Neural cell (in vitro differentiated cells): ENCODE measurements at regions not wholly inside any gene's neighbourhood (a gene's known extent, or its start where the extent isn't known, plus 50 kb on each side); places are given as distances from the start of the nearest gene placed in this dataset.

Experiments used
- H2AFZ ChIP-seq: fragments of 200-600, 300-800 bp; sonication (generic), shearing (Covaris generic); 2 replicates; pipeline ENCODE4 v1.6.0; 2014; ENCODE audit warnings: low read depth, mild to moderate bottlenecking, antibody characterized with exemption, low read length, moderate library complexity
- H3F3A ChIP-seq: fragments of 200-600 bp; shearing (Covaris generic); 2 replicates; pipeline ENCODE4 v1.6.1; 2016; ENCODE audit warnings: mild to moderate bottlenecking, moderate library complexity, mixed read lengths, antibody characterized with exemption, low read length; ENCODE audit not compliant: insufficient read depth, poor library complexity, severe bottlenecking
- H3K27ac ChIP-seq: fragments of 200-600, 300-800 bp; sonication (generic), shearing (Covaris generic); 2 replicates; pipeline ENCODE4 v1.5.1; 2014; ENCODE audit warnings: mild to moderate bottlenecking, low read length, moderate library complexity
- H3K27me3 ChIP-seq: fragments of 300-800, 200-600 bp; sonication (generic), shearing (Covaris generic); 2 replicates; pipeline ENCODE4 v1.6.0; 2014; ENCODE audit warnings: mild to moderate bottlenecking, low read depth, low read length, moderate library complexity; ENCODE audit not compliant: insufficient read depth
- H3K36me3 ChIP-seq: fragments of 300-800, 200-600 bp; sonication (generic), shearing (Covaris generic); 2 replicates; pipeline ENCODE4 v1.5.1; 2014; ENCODE audit warnings: mild to moderate bottlenecking, antibody characterized with exemption, low read length, moderate library complexity; ENCODE audit not compliant: insufficient read depth
- H3K4me2 ChIP-seq: fragments of 300-800, 200-600 bp; sonication (generic), shearing (Covaris generic); 2 replicates; pipeline ENCODE4 v1.6.0; 2014; ENCODE audit warnings: mild to moderate bottlenecking, low read length
- H3K4me3 ChIP-seq: fragments of 300-800, 200-600 bp; sonication (generic), shearing (Covaris generic); 2 replicates; pipeline ENCODE4 v1.5.1; 2014; ENCODE audit warnings: mild to moderate bottlenecking, low read length, moderate library complexity
- H3K79me2 ChIP-seq: fragments of 200-600 bp; shearing (Covaris generic); replicated peaks from 2 replicates; pipeline ENCODE4 v1.6.0; 2014; ENCODE audit warnings: mild to moderate bottlenecking, low read length, moderate library complexity; ENCODE audit not compliant: insufficient read depth
- H3K9ac ChIP-seq: fragments of 300-800, 200-600 bp; sonication (generic), shearing (Covaris generic); 2 replicates; pipeline ENCODE4 v1.6.1; 2016; ENCODE audit warnings: mild to moderate bottlenecking, low read length, mixed read lengths
- H3K9me2 ChIP-seq: fragments of 200-600 bp; shearing (Covaris generic); 2 replicates; pipeline ENCODE4 v1.6.1; 2016; ENCODE audit warnings: mild to moderate bottlenecking, low read length, mixed read lengths; ENCODE audit not compliant: insufficient read depth
- H3K9me3 ChIP-seq: fragments of 200-600, 300-800 bp; sonication (generic), shearing (Covaris generic); 2 replicates; pipeline ENCODE4 v1.6.1; 2016; ENCODE audit warnings: mild to moderate bottlenecking, mixed run types, low read length, moderate library complexity, mixed read lengths
- H4K20me1 ChIP-seq: fragments of 200-600 bp; shearing (Covaris generic); 2 replicates; pipeline ENCODE4 v1.6.1; 2016; ENCODE audit warnings: mild to moderate bottlenecking, mixed run types; ENCODE audit not compliant: insufficient read depth
- CTCF ChIP-seq: fragments of 450-650 bp; IDR thresholded peaks from 2 replicates; pipeline ENCODE4 v1.5.1; 2014; ENCODE audit warnings: antibody characterized with exemption, mild to moderate bottlenecking, moderate library complexity; ENCODE audit not compliant: poor library complexity, severe bottlenecking
- EP300 ChIP-seq: fragments of 450-650 bp; conservative IDR thresholded peaks from 2 replicates; pipeline ENCODE4 v1.6.1; 2014; ENCODE audit warnings: antibody characterized with exemption, mild to moderate bottlenecking, moderate library complexity; ENCODE audit not compliant: poor library complexity, severe bottlenecking
- EZH2 ChIP-seq: fragments of 200-600, 300-800 bp; shearing (Covaris generic), sonication (generic); IDR thresholded peaks from 2 replicates; pipeline ENCODE4 v1.6.1; 2014; ENCODE audit warnings: antibody characterized with exemption, low read length, borderline replicate concordance, mild to moderate bottlenecking; ENCODE audit not compliant: insufficient read depth, poor library complexity, severe bottlenecking
- MXI1 ChIP-seq: fragments of 450-650 bp; conservative IDR thresholded peaks from 2 replicates; pipeline ENCODE4 v1.6.1; 2014; ENCODE audit warnings: antibody characterized with exemption, mild to moderate bottlenecking; ENCODE audit not compliant: poor library complexity, severe bottlenecking
- POLR2AphosphoS5 ChIP-seq: IDR thresholded peaks from 2 replicates; pipeline ENCODE4 v1.6.1; 2012
- RAD21 ChIP-seq: fragments of 450-650 bp; conservative IDR thresholded peaks from 2 replicates; pipeline ENCODE4 v1.6.1; 2014; ENCODE audit warnings: antibody characterized with exemption, mild to moderate bottlenecking, moderate library complexity
- REST ChIP-seq: IDR thresholded peaks from 2 replicates; pipeline ENCODE4 v1.6.1; 2012; ENCODE audit warnings: borderline replicate concordance
- SMC3 ChIP-seq: fragments of 450-650 bp; conservative IDR thresholded peaks from 2 replicates; pipeline ENCODE4 v1.6.1; 2014; ENCODE audit warnings: antibody characterized with exemption, mild to moderate bottlenecking, moderate library complexity; ENCODE audit not compliant: poor library complexity
- TAF1 ChIP-seq: IDR thresholded peaks from 2 replicates; pipeline ENCODE4 v1.6.1; 2012; ENCODE audit warnings: low read depth

- Histone ChIP-seq H3F3A (no peaks in the 10 kb centered on the region), H3K9me3 (no peaks in the 10 kb centered on the region), H3K79me2 (no peaks in the 10 kb centered on the region), H3K4me3 (no peak overlapping the region), H2AFZ (no peak overlapping the region), H3K9me2 (no peaks in the 10 kb centered on the region), H3K27ac (no peak overlapping the region), H3K36me3 (no peaks in the 10 kb centered on the region), H3K4me2 (no peak overlapping the region), H3K9ac (no peak overlapping the region), H4K20me1 (no peaks in the 10 kb centered on the region), H3K27me3 (no peaks in the 10 kb centered on the region)
- TF ChIP-seq REST (no peak), EP300 (no peak), POLR2AphosphoS5 (no peak), TAF1 (no peak), MXI1 (no peak), RAD21 (no peak), SMC3 (no peak), EZH2 (no peak), CTCF (no peak)
These were observed 102.7 kb downstream of the CRYAA start for GRCh38 chr21:43271452-43272020.

- Histone ChIP-seq H3K9me3 (no peaks in the 10 kb centered on the region), H4K20me1 (no peaks in the 10 kb centered on the region), H3K9ac (no peak overlapping the region), H2AFZ (no peak overlapping the region), H3K9me2 (no peaks in the 10 kb centered on the region), H3K4me3 (no peak overlapping the region), H3K4me2 (no peak overlapping the region), H3F3A (no peaks in the 10 kb centered on the region), H3K36me3 (no peaks in the 10 kb centered on the region), H3K27ac (no peak overlapping the region), H3K79me2 (no peaks in the 10 kb centered on the region), H3K27me3 (no peaks in the 10 kb centered on the region)
- TF ChIP-seq TAF1 = no peak
- TF ChIP-seq MXI1 = no peak
- TF ChIP-seq CTCF = no peak
- TF ChIP-seq EP300 = no peak
- no peak for TF ChIP-seq EZH2
- no peak for TF ChIP-seq SMC3
- TF ChIP-seq REST = no peak
- TF ChIP-seq RAD21 = no peak
- no peak for TF ChIP-seq POLR2AphosphoS5
These were observed 102.0 kb downstream of the CRYAA start for GRCh38 chr21:43270800-43271301.
